ENCODE measurements at regions not wholly inside any gene's neighbourhood (a gene's known extent, or its start where the extent isn't known, plus 50 kb on each side); places are given as distances from the start of the nearest gene placed in this dataset.

DNA sequence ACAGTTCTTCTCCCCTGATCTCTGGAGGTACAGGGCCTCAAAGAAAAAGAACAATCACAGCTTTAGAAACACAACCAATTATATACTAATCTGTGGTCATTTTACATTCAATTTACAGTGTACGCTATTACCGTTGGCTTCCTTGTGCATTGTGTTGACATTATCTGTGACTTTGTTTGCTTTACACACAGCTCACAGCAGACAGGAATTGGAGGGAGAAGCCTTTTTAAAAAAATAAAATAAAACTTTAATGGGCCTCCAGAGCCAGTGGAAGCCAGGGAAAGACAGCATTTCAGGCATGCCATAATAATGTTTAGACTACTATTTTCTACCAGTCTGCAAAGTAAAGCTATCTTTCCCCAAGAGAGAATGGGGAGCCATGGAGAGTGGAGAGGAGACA lies 179.0 kb upstream of the ADO start:
- TF ChIP-seq FOXA1 (IDR thresholded peaks at IDR 0.05) (no peak), NFRKB (IDR thresholded peaks at IDR 0.05) (no peak), SP1 (IDR thresholded peaks at IDR 0.05) (no peak), HDGF (IDR thresholded peaks at IDR 0.05; ENCODE audit: borderline replicate concordance) (no peak), CTBP1 (IDR thresholded peaks at IDR 0.05; ENCODE audit: borderline replicate concordance) (no peak), ARNT (IDR thresholded peaks at IDR 0.05) (no peak), TARDBP (IDR thresholded peaks at IDR 0.05) (no peak), FOXM1 (IDR thresholded peaks at IDR 0.05; ENCODE audit: borderline replicate concordance) (no peak), BHLHE40 (IDR thresholded peaks at IDR 0.05; ENCODE audit: borderline replicate concordance) (no peak), L3MBTL2 (conservative IDR thresholded peaks at IDR 0.05) (no peak), FOXK2 (IDR thresholded peaks at IDR 0.05) (no peak), ELF4 (IDR thresholded peaks at IDR 0.05) (no peak)
